Ectodermal cell (in vitro differentiated cells): ENCODE measurements at regions not wholly inside any gene's neighbourhood (a gene's known extent, or its start where the extent isn't known, plus 50 kb on each side); places are given as distances from the start of the nearest gene placed in this dataset.

ENCODE experiments used
- H3K27ac ChIP-seq: 2 replicates; pipeline ENCODE4 v1.7.0; 2013; ENCODE audit warnings: mild to moderate bottlenecking, low read depth, low read length; ENCODE audit not compliant: insufficient read depth, poor library complexity, severe bottlenecking
- H3K27me3 ChIP-seq: 2 replicates; pipeline ENCODE4 v1.7.0; 2013; ENCODE audit warnings: mild to moderate bottlenecking, low read length; ENCODE audit not compliant: insufficient read depth, control insufficient read depth, poor library complexity, severe bottlenecking
- H3K36me3 ChIP-seq: one replicate; pipeline ENCODE4 v1.7.0; 2013; ENCODE audit warnings: low read length; ENCODE audit not compliant: control insufficient read depth, insufficient read depth
- H3K4me1 ChIP-seq: one replicate; pipeline ENCODE4 v1.7.0; 2013; ENCODE audit warnings: low read length; ENCODE audit not compliant: control insufficient read depth, insufficient read depth
- H3K4me3 ChIP-seq: 2 replicates; pipeline ENCODE4 v1.7.0; 2013; ENCODE audit warnings: low read depth, low read length, control low read depth; ENCODE audit not compliant: insufficient read depth
- H3K9me3 ChIP-seq: 2 replicates; pipeline ENCODE4 v1.7.0; 2013; ENCODE audit warnings: mild to moderate bottlenecking, low read length, moderate library complexity; ENCODE audit not compliant: control insufficient read depth
- WGBS, 2 experiments: methylation state at CpG; one replicate each; pipeline ENCODE4 v1.1.7; 2013; ENCODE audit warnings: missing lambda C conversion rate in 2 of 2; 5-methylcytosine and 5-hydroxymethylcytosine counted together

- Histone ChIP-seq H3K27me3 (no peaks in the 10 kb centered on the region), H3K4me3 (no peak overlapping the region), H3K36me3 (no peaks in the 10 kb centered on the region), H3K9me3 (no peaks in the 10 kb centered on the region), H3K27ac (no peak overlapping the region), H3K4me1 (no peaks in the 10 kb centered on the region)
- 96 to 100% methylated on average over 1 of the region's 1 CpG for WGBS, 2 experiments
Observed at GRCh38 chr4:13032936-13033335, 451.2 kb downstream of the RAB28 start.

- Histone ChIP-seq H3K4me3 (no peak overlapping the region), H3K4me1 (no peaks in the 10 kb centered on the region), H3K27ac (no peak overlapping the region), H3K9me3 (no peaks in the 10 kb centered on the region), H3K27me3 (no peaks in the 10 kb centered on the region), H3K36me3 (no peaks in the 10 kb centered on the region)
- 91 to 94% methylated on average over 7 of the region's 7 CpGs for WGBS, 2 experiments
Observed at GRCh38 chr4:13024147-13025105, 459.7 kb downstream of the RAB28 start.

- Histone ChIP-seq H3K27me3 (no peaks in the 10 kb centered on the region), H3K27ac (no peak overlapping the region), H3K9me3 (no peaks in the 10 kb centered on the region), H3K4me1 (no peaks in the 10 kb centered on the region), H3K36me3 (no peaks in the 10 kb centered on the region), H3K4me3 (no peak overlapping the region)
- 87 to 95% methylated on average over 3 to 5 of the region's 5 CpGs for WGBS, 2 experiments
Observed at GRCh38 chr4:13007802-13008470, 476.2 kb downstream of the RAB28 start.

GRCh38 chr4:12993923-12994322, 490.2 kb downstream of the RAB28 start:
- 77 to 90% methylated on average over 3 of the region's 3 CpGs for WGBS, 2 experiments
- Histone ChIP-seq H3K4me1 (no peaks in the 10 kb centered on the region), H3K27ac (no peak overlapping the region), H3K9me3 (no peaks in the 10 kb centered on the region), H3K36me3 (no peaks in the 10 kb centered on the region), H3K4me3 (no peak overlapping the region), H3K27me3 (no peaks in the 10 kb centered on the region)

- 83% methylated on average over 1 to 2 of the region's 2 CpGs for WGBS, 2 experiments
- no peaks in the 10 kb centered on the region for H3K36me3 ChIP-seq
- H3K9me3 ChIP-seq, result no peaks in the 10 kb centered on the region
- H3K27me3 ChIP-seq, result no peaks in the 10 kb centered on the region
- no peaks in the 10 kb centered on the region for H3K4me1 ChIP-seq
- no peak overlapping the region for H3K4me3 ChIP-seq
- H3K27ac ChIP-seq, result no peak overlapping the region
Observed at GRCh38 chr4:12987284-12987683, 496.9 kb downstream of the RAB28 start.

- Histone ChIP-seq H3K4me3 (no peak overlapping the region), H3K9me3 (no peaks in the 10 kb centered on the region), H3K27me3 (no peaks in the 10 kb centered on the region), H3K4me1 (no peaks in the 10 kb centered on the region), H3K27ac (no peak overlapping the region), H3K36me3 (no peaks in the 10 kb centered on the region)
- WGBS, 2 experiments, result 91 to 95% methylated on average over 11 of the region's 11 CpGs
Observed at GRCh38 chr4:12979797-12980196, 504.3 kb downstream of the RAB28 start.

GRCh38 chr4:12978310-12978709, 505.8 kb downstream of the RAB28 start:
- H3K9me3 ChIP-seq, result no peaks in the 10 kb centered on the region
- H3K36me3 ChIP-seq, result no peaks in the 10 kb centered on the region
- no peaks in the 10 kb centered on the region for H3K4me1 ChIP-seq
- H3K27me3 ChIP-seq, result no peaks in the 10 kb centered on the region
- no peak overlapping the region for H3K4me3 ChIP-seq
- H3K27ac ChIP-seq, result no peak overlapping the region

- Histone ChIP-seq H3K27me3 (no peaks in the 10 kb centered on the region), H3K9me3 (no peaks in the 10 kb centered on the region), H3K4me3 (no peak overlapping the region), H3K27ac (no peak overlapping the region), H3K4me1 (no peaks in the 10 kb centered on the region), H3K36me3 (no peaks in the 10 kb centered on the region)
- WGBS, 2 experiments, result 90 to 92% methylated on average over 2 to 3 of the region's 3 CpGs
Observed at GRCh38 chr4:12975511-12975910, 508.6 kb downstream of the RAB28 start.

GRCh38 chr4:12973522-12973921, 510.6 kb downstream of the RAB28 start:
- no peaks in the 10 kb centered on the region for H3K27me3 ChIP-seq
- no peaks in the 10 kb centered on the region for H3K4me1 ChIP-seq
- no peaks in the 10 kb centered on the region for H3K9me3 ChIP-seq
- 100% methylated on average over 2 of the region's 2 CpGs for WGBS, 2 experiments
- H3K36me3 ChIP-seq, result no peaks in the 10 kb centered on the region
- H3K27ac ChIP-seq, result no peak overlapping the region
- no peak overlapping the region for H3K4me3 ChIP-seq

GRCh38 chr4:12968345-12968744, 515.8 kb downstream of the RAB28 start:
- no peaks in the 10 kb centered on the region for H3K4me1 ChIP-seq
- no peak overlapping the region for H3K27ac ChIP-seq
- no peaks in the 10 kb centered on the region for H3K9me3 ChIP-seq
- 64 to 71% methylated on average over 3 to 4 of the region's 4 CpGs for whole genome bisulfite sequencing, 2 experiments
- H3K36me3 ChIP-seq, result no peaks in the 10 kb centered on the region
- no peaks in the 10 kb centered on the region for H3K27me3 ChIP-seq
- H3K4me3 ChIP-seq, result no peak overlapping the region
